ENCODE measurements at regions not wholly inside any gene's neighbourhood (a gene's known extent, or its start where the extent isn't known, plus 50 kb on each side); places are given as distances from the start of the nearest gene placed in this dataset.

- TF ChIP-seq POLR2A (IDR thresholded peaks at IDR 0.05; ENCODE audit: extremely low read depth, insufficient read length) (no peak), MYC (IDR thresholded peaks at IDR 0.05; ENCODE audit: low read depth, low read length) (no peak)
- TF ChIP-seq, protein P1, sequence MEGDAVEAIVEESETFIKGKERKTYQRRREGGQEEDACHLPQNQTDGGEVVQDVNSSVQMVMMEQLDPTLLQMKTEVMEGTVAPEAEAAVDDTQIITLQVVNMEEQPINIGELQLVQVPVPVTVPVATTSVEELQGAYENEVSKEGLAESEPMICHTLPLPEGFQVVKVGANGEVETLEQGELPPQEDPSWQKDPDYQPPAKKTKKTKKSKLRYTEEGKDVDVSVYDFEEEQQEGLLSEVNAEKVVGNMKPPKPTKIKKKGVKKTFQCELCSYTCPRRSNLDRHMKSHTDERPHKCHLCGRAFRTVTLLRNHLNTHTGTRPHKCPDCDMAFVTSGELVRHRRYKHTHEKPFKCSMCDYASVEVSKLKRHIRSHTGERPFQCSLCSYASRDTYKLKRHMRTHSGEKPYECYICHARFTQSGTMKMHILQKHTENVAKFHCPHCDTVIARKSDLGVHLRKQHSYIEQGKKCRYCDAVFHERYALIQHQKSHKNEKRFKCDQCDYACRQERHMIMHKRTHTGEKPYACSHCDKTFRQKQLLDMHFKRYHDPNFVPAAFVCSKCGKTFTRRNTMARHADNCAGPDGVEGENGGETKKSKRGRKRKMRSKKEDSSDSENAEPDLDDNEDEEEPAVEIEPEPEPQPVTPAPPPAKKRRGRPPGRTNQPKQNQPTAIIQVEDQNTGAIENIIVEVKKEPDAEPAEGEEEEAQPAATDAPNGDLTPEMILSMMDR (IDR thresholded peaks at IDR 0.05; ENCODE audit: low read depth, low read length): no peak
- TF ChIP-seq, protein P2, sequence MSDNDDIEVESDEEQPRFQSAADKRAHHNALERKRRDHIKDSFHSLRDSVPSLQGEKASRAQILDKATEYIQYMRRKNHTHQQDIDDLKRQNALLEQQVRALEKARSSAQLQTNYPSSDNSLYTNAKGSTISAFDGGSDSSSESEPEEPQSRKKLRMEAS (IDR thresholded peaks at IDR 0.05; ENCODE audit: low read depth, low read length): no peak
- no peak for DNase-seq (ENCODE audit: low read depth)
These were observed 132.8 kb upstream of the ADPGK start for GRCh38 chr15:72916378-72916777.

GRCh38 chr15:72915843-72916242, 132.3 kb upstream of the ADPGK start:
- TF ChIP-seq, protein P2 (IDR thresholded peaks at IDR 0.05; ENCODE audit: low read depth, low read length): no peak
- no peak for TF ChIP-seq POLR2A (IDR thresholded peaks at IDR 0.05; ENCODE audit: extremely low read depth, insufficient read length)
- TF ChIP-seq, protein P1 (IDR thresholded peaks at IDR 0.05; ENCODE audit: low read depth, low read length): no peak
- no peak for TF ChIP-seq MYC (IDR thresholded peaks at IDR 0.05; ENCODE audit: low read depth, low read length)
- DNase-seq (ENCODE audit: low read depth): no peak

More at GRCh38 chr15:72916378-72916777, 132.8 kb upstream of the ADPGK start:
- H3K4me3 ChIP-seq (ENCODE audit: low read depth, low read length): no peak overlapping the region

DNA sequence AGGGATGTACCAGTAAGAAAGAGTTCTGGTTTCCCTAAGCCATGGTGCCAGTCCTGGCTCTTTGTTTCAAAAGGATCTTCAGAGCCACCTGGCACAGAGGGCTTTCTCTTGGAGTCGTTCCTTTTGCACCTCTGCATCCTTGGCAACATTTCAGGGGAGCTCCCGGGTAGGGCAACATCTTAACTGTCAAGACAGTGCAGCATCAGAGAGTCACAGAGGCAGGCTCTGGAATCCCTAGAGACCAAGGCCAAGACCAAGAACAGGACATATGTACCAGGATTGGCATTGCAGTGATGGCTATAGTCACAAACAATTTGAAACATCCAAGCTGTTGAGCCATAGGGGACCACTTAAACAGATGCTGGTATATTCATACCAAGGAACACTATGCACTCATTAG, 129.4 kb upstream of the ADPGK start:
- no peak overlapping the region for H3K4me3 ChIP-seq (ENCODE audit: low read depth, low read length)
- TF ChIP-seq POLR2A (IDR thresholded peaks at IDR 0.05; ENCODE audit: extremely low read depth, insufficient read length): no peak
- TF ChIP-seq, protein P2 (IDR thresholded peaks at IDR 0.05; ENCODE audit: low read depth, low read length): no peak
- TF ChIP-seq MYC (IDR thresholded peaks at IDR 0.05; ENCODE audit: low read depth, low read length): no peak
- TF ChIP-seq, protein P1 (IDR thresholded peaks at IDR 0.05; ENCODE audit: low read depth, low read length): no peak
- no peak for DNase-seq (ENCODE audit: low read depth)

More at GRCh38 chr15:72915843-72916242, 132.3 kb upstream of the ADPGK start:
- H3K4me3 ChIP-seq (ENCODE audit: low read depth, low read length): no peak overlapping the region

DNA sequence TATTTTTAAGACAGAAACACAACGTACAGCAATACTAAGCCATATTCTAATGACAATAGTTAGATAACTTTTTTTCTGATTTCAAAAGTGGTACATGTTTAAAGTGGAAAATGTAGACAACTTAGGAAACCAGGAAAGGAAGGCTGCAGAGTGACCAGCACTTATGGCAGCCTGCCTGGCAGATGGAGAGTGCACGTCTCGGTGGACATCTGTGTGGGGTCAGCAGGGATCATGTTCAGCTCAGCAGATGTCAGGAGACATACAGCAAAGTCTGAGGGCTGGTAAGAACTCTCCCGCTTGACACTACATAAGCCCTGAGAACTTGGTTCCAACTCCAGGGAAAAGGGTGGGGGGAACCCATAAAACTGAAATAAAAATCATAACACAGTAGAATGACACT, 128.6 kb upstream of the ADPGK start:
- DNase-seq (ENCODE audit: low read depth): no peak
- no peak for TF ChIP-seq POLR2A (IDR thresholded peaks at IDR 0.05; ENCODE audit: extremely low read depth, insufficient read length)
- TF ChIP-seq, protein P1 (IDR thresholded peaks at IDR 0.05; ENCODE audit: low read depth, low read length): no peak
- no peak for TF ChIP-seq MYC (IDR thresholded peaks at IDR 0.05; ENCODE audit: low read depth, low read length)
- TF ChIP-seq, protein P2 (IDR thresholded peaks at IDR 0.05; ENCODE audit: low read depth, low read length): no peak

GRCh38 chr15:72911626-72912025, 128.1 kb upstream of the ADPGK start:
- DNase-seq (ENCODE audit: low read depth): no peak
- TF ChIP-seq MYC (IDR thresholded peaks at IDR 0.05; ENCODE audit: low read depth, low read length): no peak
- no peak for TF ChIP-seq POLR2A (IDR thresholded peaks at IDR 0.05; ENCODE audit: extremely low read depth, insufficient read length)
- TF ChIP-seq, protein P1 (IDR thresholded peaks at IDR 0.05; ENCODE audit: low read depth, low read length): no peak
- TF ChIP-seq, protein P2 (IDR thresholded peaks at IDR 0.05; ENCODE audit: low read depth, low read length): no peak

More for the DNA sequence above, 128.6 kb upstream of the ADPGK start:
- no peak overlapping the region for H3K4me3 ChIP-seq (ENCODE audit: low read depth, low read length)

More at GRCh38 chr15:72911626-72912025, 128.1 kb upstream of the ADPGK start:
- no peak overlapping the region for H3K4me3 ChIP-seq (ENCODE audit: low read depth, low read length)
